ENCODE measurements at regions not wholly inside any gene's neighbourhood (a gene's known extent, or its start where the extent isn't known, plus 50 kb on each side); places are given as distances from the start of the nearest gene placed in this dataset.

GRCh38 chr14:34044666-34045306 is 93.9 kb upstream of the EGLN3 start:
- H3K4me3 ChIP-seq (ENCODE audit: low read depth, low read length): no peak overlapping the region
- TF ChIP-seq, protein P1, sequence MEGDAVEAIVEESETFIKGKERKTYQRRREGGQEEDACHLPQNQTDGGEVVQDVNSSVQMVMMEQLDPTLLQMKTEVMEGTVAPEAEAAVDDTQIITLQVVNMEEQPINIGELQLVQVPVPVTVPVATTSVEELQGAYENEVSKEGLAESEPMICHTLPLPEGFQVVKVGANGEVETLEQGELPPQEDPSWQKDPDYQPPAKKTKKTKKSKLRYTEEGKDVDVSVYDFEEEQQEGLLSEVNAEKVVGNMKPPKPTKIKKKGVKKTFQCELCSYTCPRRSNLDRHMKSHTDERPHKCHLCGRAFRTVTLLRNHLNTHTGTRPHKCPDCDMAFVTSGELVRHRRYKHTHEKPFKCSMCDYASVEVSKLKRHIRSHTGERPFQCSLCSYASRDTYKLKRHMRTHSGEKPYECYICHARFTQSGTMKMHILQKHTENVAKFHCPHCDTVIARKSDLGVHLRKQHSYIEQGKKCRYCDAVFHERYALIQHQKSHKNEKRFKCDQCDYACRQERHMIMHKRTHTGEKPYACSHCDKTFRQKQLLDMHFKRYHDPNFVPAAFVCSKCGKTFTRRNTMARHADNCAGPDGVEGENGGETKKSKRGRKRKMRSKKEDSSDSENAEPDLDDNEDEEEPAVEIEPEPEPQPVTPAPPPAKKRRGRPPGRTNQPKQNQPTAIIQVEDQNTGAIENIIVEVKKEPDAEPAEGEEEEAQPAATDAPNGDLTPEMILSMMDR (IDR thresholded peaks at IDR 0.05; ENCODE audit: borderline replicate concordance, insufficient read depth, low read depth, low read length): no peak

DNA sequence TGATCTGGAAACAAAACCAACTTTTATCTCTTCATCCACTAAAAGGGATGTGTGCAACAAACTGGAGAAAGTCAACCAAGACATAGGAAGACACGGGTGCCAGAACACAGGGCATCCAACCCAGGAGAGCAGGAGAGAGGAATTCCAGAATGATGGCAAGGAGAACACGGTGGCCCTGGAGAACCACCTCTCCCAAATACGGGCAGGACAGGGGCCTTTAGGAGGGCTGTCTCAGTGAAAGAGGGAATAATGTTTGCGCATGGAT is 93.4 kb upstream of the EGLN3 start:
- TF ChIP-seq, protein P1 (IDR thresholded peaks at IDR 0.05; ENCODE audit: borderline replicate concordance, insufficient read depth, low read depth, low read length): no peak
- no peak overlapping the region for H3K4me3 ChIP-seq (ENCODE audit: low read depth, low read length)

- no peak overlapping the region for H3K4me3 ChIP-seq (ENCODE audit: low read depth, low read length)
- TF ChIP-seq, protein P1 (IDR thresholded peaks at IDR 0.05; ENCODE audit: borderline replicate concordance, insufficient read depth, low read depth, low read length): no peak
Measured at GRCh38 chr14:34043627-34044372, 92.9 kb upstream of the EGLN3 start.

DNA sequence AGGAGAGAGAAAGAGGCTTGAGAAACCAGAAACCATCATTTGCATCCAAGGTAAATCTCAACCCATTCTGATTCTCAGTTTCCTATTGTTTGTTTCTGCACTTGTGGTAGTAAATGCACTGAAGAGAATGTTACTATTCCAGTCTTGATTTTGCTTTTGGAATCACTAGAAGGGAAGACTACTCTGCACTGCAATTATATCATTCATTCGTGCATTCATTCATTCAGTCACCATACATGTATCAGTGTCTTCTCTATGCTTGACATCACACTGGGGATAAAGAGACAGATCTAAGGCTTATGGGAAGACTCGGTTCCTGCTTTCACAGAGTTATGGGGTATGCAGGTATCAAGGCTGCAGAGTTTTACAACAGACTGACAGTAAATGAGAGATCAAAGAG is 90.3 kb upstream of the EGLN3 start:
- H3K4me3 ChIP-seq (ENCODE audit: low read depth, low read length): no peak overlapping the region
- TF ChIP-seq, protein P1 (IDR thresholded peaks at IDR 0.05; ENCODE audit: borderline replicate concordance, insufficient read depth, low read depth, low read length): no peak

DNA sequence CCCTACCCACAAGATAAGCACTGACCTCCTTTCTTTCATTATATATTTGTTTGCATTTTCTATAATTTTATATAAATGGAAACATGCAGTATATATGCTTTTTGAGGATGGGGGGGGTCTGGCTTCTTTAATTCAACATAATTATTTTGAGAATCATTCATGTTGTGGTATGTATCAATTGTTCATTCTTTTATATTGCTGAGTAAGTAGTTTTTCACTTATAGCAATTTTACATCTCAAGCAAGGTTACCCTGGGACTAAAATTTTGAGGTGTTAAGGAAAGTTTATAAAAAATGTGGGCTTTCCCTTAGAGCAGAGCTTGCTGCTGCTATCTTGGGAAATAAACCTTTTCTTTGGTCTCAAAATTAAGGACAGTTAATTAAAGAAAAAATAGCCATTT is 89.9 kb upstream of the EGLN3 start:
- TF ChIP-seq, protein P1 (IDR thresholded peaks at IDR 0.05; ENCODE audit: borderline replicate concordance, insufficient read depth, low read depth, low read length): no peak
- H3K4me3 ChIP-seq (ENCODE audit: low read depth, low read length): no peak overlapping the region

GRCh38 chr14:34039428-34040047 is 88.7 kb upstream of the EGLN3 start:
- TF ChIP-seq, protein P1 (IDR thresholded peaks at IDR 0.05; ENCODE audit: borderline replicate concordance, insufficient read depth, low read depth, low read length): no peak
- H3K4me3 ChIP-seq (ENCODE audit: low read depth, low read length): no peak overlapping the region
